Upper lobe of right lung (tissue), 1 donor: ENCODE measurements at regions not wholly inside any gene's neighbourhood (a gene's known extent, or its start where the extent isn't known, plus 50 kb on each side); places are given as distances from the start of the nearest gene placed in this dataset.

Experiments
- ATAC-seq: fragments of 200-7000 bp; cut with Tn5 transposase; one replicate; pipeline ENCODE4 v1.9.1; 2020; ENCODE audit warnings: mild to moderate bottlenecking, moderate library complexity
- DNase-seq: peaks from one replicate; pipeline ENCODE4 v3.0.0-alpha.2; 2020
- H3K27ac ChIP-seq: fragments of 200-600 bp; one replicate; pipeline ENCODE4 v1.8.0; 2022
- H3K27me3 ChIP-seq: fragments of 200-600 bp; one replicate; pipeline ENCODE4 v1.8.0; 2022; ENCODE audit warnings: mild to moderate bottlenecking
- H3K36me3 ChIP-seq: fragments of 200-600 bp; one replicate; pipeline ENCODE4 v1.8.0; 2022
- H3K4me1 ChIP-seq: fragments of 200-600 bp; one replicate; pipeline ENCODE4 v1.8.0; 2022
- H3K4me3 ChIP-seq: fragments of 200-600 bp; one replicate; pipeline ENCODE4 v1.8.0; 2022; ENCODE audit warnings: mild to moderate bottlenecking
- H3K9me3 ChIP-seq: fragments of 200-600 bp; one replicate; pipeline ENCODE4 v1.8.0; 2022
- intact Hi-C: fragments of 100-400 bp; cut with DNase I; formaldehyde crosslinking; loops from one replicate; pipeline ENCODE4 v1.11.0; 2022
- TF ChIP-seq, protein P1 (sequence below): fragments of 200-600 bp; IDR thresholded peaks from one replicate; pipeline ENCODE4 v1.8.0; 2022; ENCODE audit warnings: antibody characterized with exemption
- donor health status: DM: no; HTN: yes; CAD: no; lungs with severe emphysema.

DNA sequence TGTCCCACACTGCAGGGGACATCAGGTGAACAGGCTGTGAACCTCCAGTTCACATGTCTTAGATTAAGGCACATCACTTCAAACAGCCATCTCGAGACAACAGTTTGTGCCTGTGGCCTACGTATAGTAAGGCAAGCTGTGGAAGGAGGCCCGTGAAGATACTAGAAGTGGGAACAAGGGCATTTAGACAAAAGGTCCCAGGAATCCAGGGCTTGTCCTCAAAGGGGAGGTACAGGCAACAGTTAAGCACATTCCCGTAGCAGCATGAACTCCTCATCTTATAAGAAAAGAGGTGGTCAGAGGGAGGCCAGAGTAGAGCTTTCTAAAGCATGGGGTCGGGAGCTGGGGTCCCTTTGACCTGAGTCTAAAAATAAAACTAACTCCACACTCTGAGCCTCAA, 122.5 kb upstream of the TRPM3 start:
- TF ChIP-seq, protein P1, sequence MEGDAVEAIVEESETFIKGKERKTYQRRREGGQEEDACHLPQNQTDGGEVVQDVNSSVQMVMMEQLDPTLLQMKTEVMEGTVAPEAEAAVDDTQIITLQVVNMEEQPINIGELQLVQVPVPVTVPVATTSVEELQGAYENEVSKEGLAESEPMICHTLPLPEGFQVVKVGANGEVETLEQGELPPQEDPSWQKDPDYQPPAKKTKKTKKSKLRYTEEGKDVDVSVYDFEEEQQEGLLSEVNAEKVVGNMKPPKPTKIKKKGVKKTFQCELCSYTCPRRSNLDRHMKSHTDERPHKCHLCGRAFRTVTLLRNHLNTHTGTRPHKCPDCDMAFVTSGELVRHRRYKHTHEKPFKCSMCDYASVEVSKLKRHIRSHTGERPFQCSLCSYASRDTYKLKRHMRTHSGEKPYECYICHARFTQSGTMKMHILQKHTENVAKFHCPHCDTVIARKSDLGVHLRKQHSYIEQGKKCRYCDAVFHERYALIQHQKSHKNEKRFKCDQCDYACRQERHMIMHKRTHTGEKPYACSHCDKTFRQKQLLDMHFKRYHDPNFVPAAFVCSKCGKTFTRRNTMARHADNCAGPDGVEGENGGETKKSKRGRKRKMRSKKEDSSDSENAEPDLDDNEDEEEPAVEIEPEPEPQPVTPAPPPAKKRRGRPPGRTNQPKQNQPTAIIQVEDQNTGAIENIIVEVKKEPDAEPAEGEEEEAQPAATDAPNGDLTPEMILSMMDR = no peak
- Histone ChIP-seq H3K36me3 (no peaks in the 10 kb centered on the region), H3K4me1 (no peaks in the 10 kb centered on the region), H3K27me3 (no peaks in the 10 kb centered on the region), H3K4me3 (no peak overlapping the region), H3K9me3 (no peaks in the 10 kb centered on the region), H3K27ac (no peak overlapping the region)
- DNase-seq = no peak
- intact Hi-C loops = loop anchor here (10.0 kb wide), 1 partner anchor 599 kb away; no protein-coding TSS in a partner anchor
- ATAC-seq = no peak

DNA sequence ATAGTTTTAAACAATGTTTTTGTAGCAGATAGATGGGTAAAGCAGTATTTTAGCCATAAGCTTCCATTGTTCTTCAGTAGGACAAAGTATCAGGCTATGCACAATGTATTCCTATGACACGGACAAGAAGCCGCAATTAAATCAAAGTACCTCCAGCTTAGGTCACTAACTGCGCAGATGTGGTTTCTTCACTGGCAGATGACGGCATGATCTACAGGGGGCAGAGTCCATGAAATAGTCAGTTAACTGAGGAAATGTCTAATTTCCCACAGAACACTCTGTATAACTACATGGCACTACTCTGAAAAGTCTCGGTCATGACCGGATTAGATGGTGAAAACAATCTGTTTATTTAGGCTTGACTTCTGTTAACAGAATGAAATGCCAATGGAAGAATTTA, 120.7 kb upstream of the TRPM3 start:
- H3K27ac ChIP-seq = no peak overlapping the region
- H3K4me1 ChIP-seq = no peaks in the 10 kb centered on the region
- DNase-seq (no peak), ATAC-seq (no peak)
- TF ChIP-seq, protein P1 = no peak
- H3K4me3 ChIP-seq = no peak overlapping the region
- intact Hi-C loops = loop anchor here (10.0 kb wide), 1 partner anchor 597 kb away; no protein-coding TSS in a partner anchor
- H3K27me3 ChIP-seq = no peaks in the 10 kb centered on the region
- no peaks in the 10 kb centered on the region for H3K9me3 ChIP-seq
- H3K36me3 ChIP-seq = no peaks in the 10 kb centered on the region

DNA sequence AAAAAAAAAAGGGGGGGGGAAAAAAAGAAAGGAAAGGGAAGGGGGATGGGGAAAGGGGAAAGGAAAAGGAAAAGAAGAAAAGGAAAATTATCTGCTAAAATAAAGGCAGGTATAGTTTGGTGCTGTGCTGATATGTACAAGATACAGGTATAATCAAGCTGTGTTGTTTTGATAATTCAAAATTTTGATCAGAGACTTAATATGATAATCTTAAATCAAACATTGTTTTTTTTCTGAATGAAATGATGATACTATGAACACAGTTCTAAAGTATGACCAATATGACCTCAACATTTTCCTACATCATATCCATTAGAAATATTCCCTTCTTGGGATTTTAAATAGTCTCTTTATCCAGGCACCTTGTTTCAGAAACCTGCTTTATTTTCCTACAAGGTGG, 115.6 kb upstream of the TRPM3 start:
- ATAC-seq (no peak), DNase-seq (no peak)
- no peaks in the 10 kb centered on the region for H3K4me1 ChIP-seq
- no peaks in the 10 kb centered on the region for H3K9me3 ChIP-seq
- no peaks in the 10 kb centered on the region for H3K36me3 ChIP-seq
- TF ChIP-seq, protein P1 = no peak
- intact Hi-C loops = no loop called here
- H3K27ac ChIP-seq = no peak overlapping the region
- H3K4me3 ChIP-seq = no peak overlapping the region
- H3K27me3 ChIP-seq = no peaks in the 10 kb centered on the region

DNA sequence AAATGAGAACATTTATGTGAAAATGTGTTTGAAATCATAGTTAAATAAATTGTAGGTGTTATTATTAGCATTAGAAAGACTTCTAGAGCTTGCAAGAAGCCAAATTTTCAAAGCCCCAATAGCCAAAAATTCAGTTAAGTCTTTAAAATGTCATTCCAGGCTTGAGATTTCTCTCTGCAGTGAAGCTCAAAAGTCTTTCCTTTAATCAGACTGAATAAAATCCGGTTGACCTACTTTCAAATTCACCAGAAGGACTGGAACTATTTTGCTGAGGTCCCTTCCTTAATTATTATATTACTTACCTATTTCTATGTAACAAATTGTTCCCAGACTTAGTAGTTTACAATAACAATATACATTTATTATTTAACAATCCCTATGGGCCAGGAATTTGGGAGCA, 112.2 kb upstream of the TRPM3 start:
- Histone ChIP-seq H3K9me3 (no peaks in the 10 kb centered on the region), H3K27me3 (no peaks in the 10 kb centered on the region), H3K4me1 (no peaks in the 10 kb centered on the region), H3K4me3 (no peak overlapping the region), H3K36me3 (no peaks in the 10 kb centered on the region), H3K27ac (no peak overlapping the region)
- ATAC-seq (no peak), DNase-seq (no peak)
- intact Hi-C loops = no loop called here
- TF ChIP-seq, protein P1 = no peak

DNA sequence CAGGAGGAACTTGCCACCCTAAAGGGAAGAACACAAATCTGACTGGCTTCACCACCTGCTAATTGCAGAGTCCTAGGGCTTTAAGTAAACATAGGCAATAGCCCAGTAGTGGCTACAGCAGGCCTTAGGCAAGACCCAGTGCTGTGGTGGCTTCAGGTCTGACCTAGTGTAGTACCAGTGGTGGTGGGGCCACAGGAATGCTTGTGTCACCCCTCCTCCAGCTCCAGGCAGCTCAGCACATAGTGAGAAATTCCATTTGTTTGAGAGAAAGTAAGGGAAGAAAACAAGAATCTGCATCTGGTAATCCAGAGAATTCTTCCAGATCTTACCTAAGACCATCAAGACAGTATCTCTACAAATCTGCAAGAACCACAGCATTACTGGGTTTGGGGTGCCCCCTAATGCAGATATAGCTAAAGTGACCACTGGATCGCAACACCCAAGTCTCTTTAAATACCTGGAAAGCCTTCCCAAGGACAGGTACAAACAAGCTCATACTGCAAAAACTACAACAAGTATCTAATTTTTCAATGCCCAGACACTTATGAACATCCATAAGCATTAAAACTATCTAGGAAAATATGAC, 102.6 kb upstream of the TRPM3 start:
- TF ChIP-seq, protein P1 = no peak
- Histone ChIP-seq H3K9me3 (no peaks in the 10 kb centered on the region), H3K4me3 (no peak overlapping the region), H3K27me3 (no peaks in the 10 kb centered on the region), H3K36me3 (no peaks in the 10 kb centered on the region), H3K27ac (no peak overlapping the region), H3K4me1 (no peaks in the 10 kb centered on the region)
- intact Hi-C loops = no loop called here
- ATAC-seq = no peak
- DNase-seq = no peak

DNA sequence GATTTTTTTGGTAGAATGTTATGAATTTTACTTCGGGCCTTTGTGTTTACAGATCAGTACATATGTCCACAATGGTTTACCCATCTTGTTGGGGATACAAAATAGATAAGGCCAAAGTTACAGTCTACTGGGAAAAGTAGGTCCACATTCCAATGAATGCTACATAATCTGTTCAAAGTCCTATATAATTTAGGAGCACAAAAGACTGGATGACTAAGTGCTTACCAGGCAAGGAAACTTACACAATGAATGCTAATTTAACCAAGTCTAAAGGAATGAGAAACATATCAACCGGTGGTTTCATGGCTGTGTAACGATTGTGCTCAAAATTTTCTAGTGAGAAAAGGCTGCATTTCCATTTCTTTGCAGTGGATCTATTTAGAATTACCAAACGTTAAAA, 97.4 kb upstream of the TRPM3 start:
- DNase-seq (no peak), ATAC-seq (no peak)
- Histone ChIP-seq H3K27me3 (no peaks in the 10 kb centered on the region), H3K9me3 (no peaks in the 10 kb centered on the region), H3K4me1 (no peaks in the 10 kb centered on the region), H3K36me3 (no peaks in the 10 kb centered on the region), H3K27ac (no peak overlapping the region), H3K4me3 (no peak overlapping the region)
- TF ChIP-seq, protein P1 = no peak
- intact Hi-C loops = no loop called here
